HT1080 (cell line): ENCODE measurements at regions not wholly inside any gene's neighbourhood (a gene's known extent, or its start where the extent isn't known, plus 50 kb on each side); places are given as distances from the start of the nearest gene placed in this dataset.

Experiments used
- DNase-seq: peaks from one replicate; pipeline ENCODE4 v3.0.0-alpha.2; 2015; ENCODE audit warnings: low read depth

DNA sequence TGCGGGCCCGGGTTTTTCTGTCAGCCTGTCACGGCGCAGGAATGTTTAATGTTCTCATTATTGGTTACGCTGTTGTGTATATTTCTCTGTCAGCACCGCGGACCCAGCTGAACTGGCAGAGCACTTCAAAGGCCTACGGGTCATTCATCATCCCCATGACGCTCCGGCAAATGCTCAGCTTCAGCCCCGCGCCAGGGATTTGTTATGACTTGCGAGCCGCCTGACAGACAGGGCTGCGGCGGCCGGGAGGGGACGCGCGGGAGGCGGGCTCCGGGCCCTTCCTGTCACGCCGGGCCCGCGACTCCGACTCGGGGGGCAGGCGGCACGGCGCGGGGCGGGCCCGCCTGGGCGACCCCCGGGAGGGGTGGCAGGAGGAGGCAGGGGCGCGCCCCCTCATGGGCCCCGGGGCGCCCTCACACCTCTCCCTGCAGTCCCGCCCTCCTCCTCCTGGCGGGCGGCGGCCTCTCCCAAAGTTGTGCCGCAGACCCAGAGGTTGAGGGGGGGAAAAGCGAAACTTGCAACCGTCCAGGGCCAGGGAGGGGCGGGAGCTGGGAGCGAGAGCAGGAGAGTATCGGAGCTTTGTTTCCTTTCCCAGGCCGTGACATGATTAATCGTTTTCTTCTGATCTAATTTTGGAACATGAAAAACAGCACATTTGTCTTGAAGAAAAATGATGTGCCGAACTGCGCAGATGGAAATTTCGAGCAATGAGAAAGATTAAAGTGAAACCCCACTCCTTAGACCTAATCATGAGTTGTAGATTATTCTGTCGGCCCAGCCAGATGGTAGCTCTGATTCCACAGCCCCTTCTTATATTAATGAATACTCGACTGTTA, 59.3 kb upstream of the COMTD1 start:
- peak; percentile 65 for DNase-seq

DNA sequence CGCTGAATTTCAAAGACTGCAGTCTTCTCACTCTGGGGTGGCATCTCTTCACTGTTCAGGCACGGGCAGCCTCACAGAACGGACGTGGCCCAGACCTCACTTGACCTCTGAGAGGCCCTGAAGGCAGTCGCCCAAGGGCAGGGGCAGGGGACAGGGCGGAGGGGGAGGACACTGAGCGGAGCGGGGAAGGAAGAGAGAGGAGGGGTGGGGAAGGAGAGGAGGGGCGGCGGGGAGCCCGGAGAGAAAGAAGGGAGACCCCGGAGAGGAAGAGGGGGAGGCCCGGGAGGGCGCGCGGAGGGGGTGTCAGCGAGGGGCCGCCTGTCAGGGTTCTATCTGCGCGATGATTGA, 58.7 kb upstream of the COMTD1 start:
- DNase-seq: no peak

DNA sequence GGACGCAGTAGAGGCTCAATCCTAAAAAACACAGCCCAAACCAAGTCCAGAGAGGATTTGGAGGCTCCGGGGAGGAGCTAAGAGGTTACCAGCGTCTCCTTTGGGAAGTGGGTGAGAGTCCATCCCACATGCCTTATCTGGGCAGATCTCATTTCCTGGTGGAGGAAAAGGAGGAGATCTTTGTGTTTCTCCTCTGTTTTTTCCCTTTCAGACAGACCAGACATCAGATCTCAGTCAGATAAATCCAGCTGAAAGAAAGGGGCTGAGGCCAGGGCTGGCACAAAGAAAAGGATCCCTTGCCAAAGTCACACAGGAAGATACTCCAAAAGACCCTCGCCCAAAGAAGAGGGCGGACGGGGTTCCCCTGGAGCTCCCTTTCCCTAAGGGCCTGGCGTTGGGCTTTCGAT, 58.3 kb upstream of the COMTD1 start:
- DNase-seq: no peak

- no peak for DNase-seq
Measured at GRCh38 chr10:75293446-75293820, 57.7 kb upstream of the COMTD1 start.

- no peak for DNase-seq
Measured at GRCh38 chr10:75292794-75293445, 57.2 kb upstream of the COMTD1 start.

- no peak for DNase-seq
Measured at GRCh38 chr10:75291805-75292204, 56.0 kb upstream of the COMTD1 start.

DNA sequence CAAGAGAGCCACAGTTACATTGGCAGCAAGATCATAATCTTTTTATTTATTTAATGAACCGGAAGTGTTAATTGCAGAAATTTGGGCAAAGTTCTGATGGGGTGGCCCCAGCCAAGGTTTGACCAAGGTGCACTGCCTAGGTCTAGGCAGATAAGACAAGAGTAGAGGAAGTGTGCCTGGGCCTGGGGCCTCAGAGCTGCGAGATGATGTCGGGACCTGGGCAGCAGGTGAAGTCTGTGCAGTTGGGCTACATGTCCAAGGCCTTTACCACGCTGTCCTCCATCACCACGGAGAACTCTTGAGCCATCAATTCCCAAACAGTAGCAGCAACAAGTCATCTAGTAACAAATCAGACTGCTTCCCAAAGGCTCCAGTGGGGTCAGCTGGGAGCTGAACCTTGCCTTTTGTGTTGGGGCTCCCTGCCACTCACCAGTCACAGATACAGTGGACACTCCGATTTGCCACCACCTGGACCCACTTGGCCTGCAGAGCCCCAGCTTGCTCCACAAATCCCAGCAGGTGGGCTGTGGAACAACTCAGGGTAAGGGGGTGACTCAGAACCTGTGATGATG, 52.5 kb upstream of the COMTD1 start:
- DNase-seq: no peak

DNA sequence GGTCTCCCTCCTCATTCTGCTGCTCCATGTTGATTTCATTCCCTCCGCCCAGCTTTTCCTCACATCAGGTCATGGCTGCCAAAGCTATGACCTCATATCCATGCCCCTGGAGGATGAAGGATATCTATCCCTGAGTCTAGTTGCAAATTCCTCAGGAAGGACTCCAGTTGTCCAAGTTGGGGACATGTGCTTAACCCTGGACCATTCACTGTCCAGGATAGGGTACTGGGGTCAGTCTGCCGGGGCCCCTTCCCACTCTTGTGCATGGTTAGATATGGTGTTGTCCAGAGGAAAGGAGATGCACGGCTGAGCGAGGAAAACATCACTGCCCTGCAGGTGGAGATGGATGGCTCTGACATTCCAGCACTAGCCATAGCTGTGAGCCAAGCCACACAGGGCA, 51.9 kb upstream of the COMTD1 start:
- DNase-seq: no peak

GRCh38 chr10:75286901-75287300, 51.1 kb upstream of the COMTD1 start:
- DNase-seq: no peak
